ENCODE measurements at regions not wholly inside any gene's neighbourhood (a gene's known extent, or its start where the extent isn't known, plus 50 kb on each side); places are given as distances from the start of the nearest gene placed in this dataset.

DNA sequence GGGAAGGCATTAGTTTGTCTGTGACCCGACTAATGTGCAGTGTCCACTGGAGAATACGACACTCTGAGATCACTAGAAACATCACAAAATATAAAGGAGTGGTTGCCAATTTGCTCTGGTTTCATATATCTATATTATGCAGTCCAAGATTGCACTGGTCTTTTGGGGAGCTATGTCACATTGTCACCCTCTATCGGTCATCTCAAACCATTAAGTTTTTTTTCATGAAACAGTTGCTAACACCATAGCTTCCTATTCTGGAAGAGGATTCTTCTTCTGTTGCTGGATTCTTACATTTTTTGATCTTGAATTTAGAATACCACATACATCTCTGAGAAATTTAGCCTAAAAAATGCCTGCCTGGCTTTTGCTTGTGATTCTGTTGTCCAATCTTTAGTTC lies 168.6 kb downstream of the LACC1 start:
- no peak for TF ChIP-seq ZNF274 (IDR thresholded peaks at IDR 0.05; ENCODE audit: low read depth, low read length)
- no peak for TF ChIP-seq YY1 (IDR thresholded peaks at IDR 0.05; ENCODE audit: insufficient read depth, insufficient read length)
- no peak for TF ChIP-seq SUZ12 (IDR thresholded peaks at IDR 0.05; ENCODE audit: extremely low read depth, insufficient read depth, insufficient read length)
